BLaER1 treated with 17β-estradiol and CSF1 and Interleukin-3, amounts not matched to agents 10 nM and 100 nM (cell line): ENCODE measurements at regions not wholly inside any gene's neighbourhood (a gene's known extent, or its start where the extent isn't known, plus 50 kb on each side); places are given as distances from the start of the nearest gene placed in this dataset.

ENCODE experiments used
- H3K27ac ChIP-seq, 11 experiments: shearing (Covaris generic); formaldehyde crosslinking; 2 replicates each; pipeline ENCODE4 v1.8.1; 2022
- H3K27me3 ChIP-seq, 11 experiments: shearing (Covaris generic); formaldehyde crosslinking; 2 replicates each; pipeline ENCODE4 v1.8.1; 2022
- H3K36me3 ChIP-seq, 11 experiments: shearing (Covaris generic); formaldehyde crosslinking; 2 replicates each; pipeline ENCODE4 v1.8.1; 2022
- H3K4me1 ChIP-seq, 10 experiments: shearing (Covaris generic); formaldehyde crosslinking; 2 replicates each; pipeline ENCODE4 v1.8.1; 2022
- H3K4me2 ChIP-seq, 11 experiments: shearing (Covaris generic); formaldehyde crosslinking; 2 replicates each; pipeline ENCODE4 v1.8.1; 2022
- H3K4me3 ChIP-seq, 10 experiments: shearing (Covaris generic); formaldehyde crosslinking; 2 replicates each; pipeline ENCODE4 v1.8.1; 2022
- H3K9ac ChIP-seq, 11 experiments: shearing (Covaris generic); formaldehyde crosslinking; 2 replicates each; pipeline ENCODE4 v1.8.1; 2022
- H3K9me3 ChIP-seq, 11 experiments: shearing (Covaris generic); formaldehyde crosslinking; replicated peaks in 1 of 11; 2 replicates each; pipeline ENCODE4 v1.8.1; 2022
- H4K20me1 ChIP-seq, 11 experiments: shearing (Covaris generic); formaldehyde crosslinking; 2 replicates each; pipeline ENCODE4 v1.8.1; 2022
- Cebpa-rat ChIP-seq, 11 experiments: shearing (Covaris generic); IDR thresholded peaks; 2 replicates each; pipeline ENCODE4 v1.8.1; 2022

DNA sequence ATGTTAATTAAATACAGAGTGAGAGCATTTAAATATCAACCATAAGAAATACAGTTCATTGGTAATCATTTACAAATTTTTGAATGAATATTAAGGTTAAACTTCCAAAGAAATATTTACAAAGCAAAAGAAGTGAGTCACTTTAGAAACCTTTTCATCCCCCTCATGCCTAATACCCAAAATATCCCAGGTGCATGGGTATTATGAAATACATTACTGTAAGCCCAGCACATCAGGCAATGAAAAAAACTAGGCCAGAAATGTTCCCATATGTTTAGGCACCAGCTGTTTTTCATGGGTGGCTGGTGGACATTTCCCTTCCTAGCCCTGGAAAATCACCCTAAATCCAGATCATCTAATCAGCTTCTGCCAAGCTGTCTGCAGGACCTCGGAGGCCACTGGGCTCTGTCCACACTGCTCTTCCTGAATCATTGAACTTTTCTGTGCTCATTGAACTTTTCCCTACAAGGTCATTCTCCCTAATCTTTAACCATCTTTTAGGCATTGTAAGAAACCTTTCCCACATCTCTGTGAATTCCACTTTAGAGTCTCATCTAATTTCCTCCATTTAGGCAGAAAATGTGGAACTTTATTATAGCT is 145.3 kb upstream of the STXBP5 start:
- H3K36me3 ChIP-seq: no peaks in the 10 kb centered on the region
- H3K9ac ChIP-seq: no peak overlapping the region
- H3K9me3 ChIP-seq: no peaks in the 10 kb centered on the region
- no peak overlapping the region for H3K4me2 ChIP-seq
- H3K27me3 ChIP-seq: no peaks in the 10 kb centered on the region
- no peaks in the 10 kb centered on the region for H4K20me1 ChIP-seq
- H3K4me3 ChIP-seq: no peak overlapping the region
- H3K4me1 ChIP-seq: no peaks in the 10 kb centered on the region
- no peak for TF ChIP-seq Cebpa-rat (IDR thresholded peaks at IDR 0.05)
- H3K27ac ChIP-seq: no peak overlapping the region

DNA sequence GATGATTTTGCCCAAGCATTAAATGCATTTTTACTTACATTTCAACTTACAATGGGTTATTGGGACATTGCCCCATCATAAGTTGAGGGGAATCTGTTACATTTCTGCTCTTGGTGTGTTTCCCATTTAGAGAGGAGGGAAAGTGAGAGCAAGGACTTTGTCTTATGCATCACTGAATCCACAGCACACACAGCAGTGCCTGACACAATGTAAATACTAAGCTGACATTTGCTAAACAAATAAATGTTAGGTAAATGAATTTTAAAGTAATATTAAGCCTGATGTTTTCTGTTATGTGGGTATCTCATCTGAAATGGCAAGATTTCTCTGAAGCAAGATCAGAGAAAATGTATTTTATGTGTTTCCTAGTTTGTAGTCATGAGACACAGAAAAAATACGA is 143.6 kb upstream of the STXBP5 start:
- Histone ChIP-seq H3K4me3 (no peak overlapping the region), H3K4me1 (no peaks in the 10 kb centered on the region), H3K27ac (no peak overlapping the region), H3K36me3 (no peaks in the 10 kb centered on the region), H3K27me3 (no peaks in the 10 kb centered on the region), H3K9me3 (no peaks in the 10 kb centered on the region), H3K4me2 (no peak overlapping the region), H3K9ac (no peak overlapping the region), H4K20me1 (no peaks in the 10 kb centered on the region)
- no peak for TF ChIP-seq Cebpa-rat (IDR thresholded peaks at IDR 0.05)

DNA sequence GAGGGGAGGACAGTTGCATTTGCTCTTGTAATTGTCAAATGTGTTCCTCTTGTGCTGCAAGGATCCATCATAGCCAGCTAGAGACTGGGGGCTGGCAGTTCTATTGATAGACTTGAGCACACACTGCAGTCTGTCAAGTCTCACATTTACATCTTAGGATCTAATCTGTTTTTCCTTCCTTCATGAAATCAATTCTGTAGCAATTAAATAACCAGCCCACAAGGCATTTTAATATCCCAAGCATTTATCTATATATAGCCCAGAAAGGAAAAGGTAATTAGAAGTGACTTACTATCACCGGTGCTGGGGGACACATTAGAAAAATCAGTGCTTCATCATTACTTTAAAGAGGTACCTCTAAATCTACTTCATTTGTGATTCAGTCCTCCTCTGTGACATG is 143.0 kb upstream of the STXBP5 start:
- TF ChIP-seq Cebpa-rat (IDR thresholded peaks at IDR 0.05): no peak

DNA sequence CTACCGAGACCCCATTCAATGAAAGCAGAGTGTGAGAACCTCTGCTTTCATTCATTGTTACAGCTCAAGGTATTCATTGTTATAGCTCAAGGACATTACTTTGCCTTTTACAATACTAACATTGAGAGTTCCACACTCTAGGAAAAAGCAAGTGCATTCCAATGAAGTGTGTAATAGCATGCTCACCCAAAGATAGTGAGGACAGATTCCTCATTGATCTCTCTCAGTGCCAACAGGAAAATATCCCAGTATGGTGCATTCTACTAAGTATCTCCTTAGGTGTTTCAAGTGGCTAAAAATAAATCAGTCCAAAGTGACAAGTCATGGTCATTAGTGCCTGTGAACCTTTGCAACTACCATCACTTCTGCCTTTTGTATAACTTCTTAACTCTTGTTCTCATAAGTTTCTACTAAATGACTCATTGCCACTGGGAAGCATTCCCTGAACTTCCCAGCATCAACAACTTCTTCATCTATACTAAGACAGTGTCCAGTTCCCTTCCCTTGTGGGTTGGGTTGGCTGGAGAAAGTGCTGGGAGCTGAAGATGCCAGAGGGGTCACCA is 140.7 kb upstream of the STXBP5 start:
- H3K4me3 ChIP-seq: no peak overlapping the region
- no peak for TF ChIP-seq Cebpa-rat (IDR thresholded peaks at IDR 0.05)
- no peak overlapping the region for H3K27ac ChIP-seq
- no peaks in the 10 kb centered on the region for H3K4me1 ChIP-seq
- H3K9ac ChIP-seq: no peak overlapping the region
- no peaks in the 10 kb centered on the region for H3K27me3 ChIP-seq
- peaks cover 0 to 5% (median 1%) of the 10 kb centered on the region in 11 experiments; a peak in 7 of 22 replicates for H3K9me3 ChIP-seq
- H3K4me2 ChIP-seq: no peak overlapping the region
- H3K36me3 ChIP-seq: no peaks in the 10 kb centered on the region
- no peaks in the 10 kb centered on the region for H4K20me1 ChIP-seq

More for the DNA sequence above, 143.0 kb upstream of the STXBP5 start:
- Histone ChIP-seq H3K4me2 (no peak overlapping the region), H4K20me1 (no peaks in the 10 kb centered on the region), H3K27ac (no peak overlapping the region), H3K4me3 (no peak overlapping the region), H3K27me3 (no peaks in the 10 kb centered on the region), H3K36me3 (no peaks in the 10 kb centered on the region), H3K9ac (no peak overlapping the region), H3K4me1 (no peaks in the 10 kb centered on the region), H3K9me3 (no peaks in the 10 kb centered on the region)

DNA sequence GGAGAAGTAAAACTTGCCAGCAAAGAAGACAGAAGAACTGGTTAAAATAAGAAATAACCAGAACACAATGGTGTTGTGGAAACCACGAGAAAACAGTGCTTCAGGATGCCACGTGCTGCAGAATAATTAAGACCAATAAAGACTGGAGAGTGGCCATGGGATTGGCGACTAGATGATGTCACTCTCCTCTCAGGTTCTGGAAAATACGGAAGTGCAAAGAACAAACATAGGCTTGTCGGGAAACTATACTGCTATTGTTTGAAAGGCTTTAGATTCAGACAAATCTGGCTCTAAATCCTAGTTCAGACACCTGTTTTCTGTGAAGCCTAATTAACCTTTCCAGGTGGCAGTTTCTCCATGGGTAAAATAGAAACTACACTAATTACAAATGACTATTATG is 138.4 kb upstream of the STXBP5 start:
- Histone ChIP-seq H3K36me3 (peaks cover 0 to 3% (median 0%) of the 10 kb centered on the region in 11 experiments; a peak in 1 of 22 replicates), H3K4me1 (no peaks in the 10 kb centered on the region), H3K27ac (no peak overlapping the region), H4K20me1 (no peaks in the 10 kb centered on the region), H3K4me3 (no peak overlapping the region), H3K9me3 (peaks cover 13 to 22% (median 17%) of the 10 kb centered on the region in 11 experiments), H3K9ac (no peak overlapping the region), H3K4me2 (no peak overlapping the region), H3K27me3 (no peaks in the 10 kb centered on the region)
- no peak for TF ChIP-seq Cebpa-rat (IDR thresholded peaks at IDR 0.05)

DNA sequence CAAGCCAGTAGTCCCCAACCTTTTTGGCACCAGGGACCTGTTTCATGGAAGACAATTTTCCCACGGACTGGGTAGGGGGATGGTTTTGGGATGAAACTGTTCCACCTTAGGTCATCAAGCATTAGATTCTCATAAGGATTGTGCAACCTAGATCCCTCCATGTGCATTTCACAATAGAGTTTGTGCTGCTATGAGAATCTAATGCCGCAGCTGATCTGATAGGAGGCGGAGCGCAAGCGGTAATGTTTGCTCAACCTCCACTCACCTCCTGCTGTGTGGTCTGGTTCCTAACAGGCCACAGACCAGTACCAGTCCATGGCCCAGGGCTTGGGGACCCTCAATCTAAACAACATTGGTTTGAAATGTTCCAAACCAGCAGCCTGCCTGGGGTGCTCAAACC is 137.0 kb upstream of the STXBP5 start:
- Histone ChIP-seq H3K4me2 (no peak overlapping the region), H3K9ac (no peak overlapping the region), H3K27me3 (no peaks in the 10 kb centered on the region), H3K9me3 (peaks cover 13 to 22% (median 17%) of the 10 kb centered on the region in 11 experiments), H3K4me1 (no peaks in the 10 kb centered on the region), H4K20me1 (no peaks in the 10 kb centered on the region), H3K4me3 (no peak overlapping the region), H3K27ac (no peak overlapping the region), H3K36me3 (peaks cover 0 to 3% (median 0%) of the 10 kb centered on the region in 11 experiments; a peak in 1 of 22 replicates)
- peak in 2 of 11 experiments; percentile 41 to 47; a peak in 2 of 22 replicates for TF ChIP-seq Cebpa-rat (IDR thresholded peaks at IDR 0.05)

DNA sequence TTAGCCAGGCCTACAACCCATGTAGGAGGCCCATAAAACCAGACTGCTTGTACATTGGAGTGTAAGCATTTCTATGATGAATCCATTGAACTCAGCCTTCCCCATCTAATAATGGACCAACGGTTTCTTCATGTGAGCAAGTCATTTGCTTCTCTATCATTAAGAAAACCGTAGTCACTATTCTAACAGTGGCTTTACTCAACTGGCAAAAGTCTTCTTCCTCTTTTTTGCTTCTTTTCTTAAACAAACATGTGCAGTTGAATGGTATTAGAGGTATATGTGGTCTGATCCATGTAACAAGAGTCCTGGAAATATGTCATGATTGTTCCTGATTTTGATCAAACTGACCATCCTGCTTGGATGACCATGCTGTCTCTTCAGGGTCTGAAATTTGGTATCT is 132.4 kb upstream of the STXBP5 start:
- Histone ChIP-seq H3K4me3 (no peak overlapping the region), H3K9me3 (peaks cover 13 to 22% (median 17%) of the 10 kb centered on the region in 11 experiments), H4K20me1 (no peaks in the 10 kb centered on the region), H3K36me3 (peaks cover 0 to 3% (median 0%) of the 10 kb centered on the region in 11 experiments; a peak in 1 of 22 replicates), H3K4me1 (no peaks in the 10 kb centered on the region), H3K27ac (no peak overlapping the region), H3K27me3 (no peaks in the 10 kb centered on the region), H3K9ac (no peak overlapping the region), H3K4me2 (no peak overlapping the region)
- TF ChIP-seq Cebpa-rat (IDR thresholded peaks at IDR 0.05): no peak

DNA sequence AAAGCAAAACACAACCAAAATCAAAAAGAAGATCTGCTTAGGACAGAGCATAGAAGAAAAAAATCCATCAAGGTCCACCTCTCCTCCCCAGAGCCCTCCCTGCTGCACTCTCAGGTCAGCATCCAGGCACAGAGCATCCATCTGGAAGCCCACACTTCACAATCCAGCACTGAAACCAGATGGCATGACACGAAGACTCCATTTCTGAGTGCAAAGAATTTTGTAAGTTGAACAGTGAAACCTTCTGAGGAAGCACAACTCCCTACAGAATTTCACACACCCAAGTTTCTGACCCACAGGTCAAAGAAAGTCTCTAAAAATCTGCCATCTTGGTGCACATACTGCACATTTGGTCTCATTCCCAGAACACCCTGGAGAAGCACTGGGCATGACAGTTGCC is 128.8 kb upstream of the STXBP5 start:
- Histone ChIP-seq H3K27me3 (no peaks in the 10 kb centered on the region), H3K27ac (no peak overlapping the region), H3K4me3 (no peak overlapping the region), H3K9me3 (peaks cover 0 to 4% (median 0%) of the 10 kb centered on the region in 11 experiments; a peak in 1 of 22 replicates), H3K9ac (no peak overlapping the region), H3K36me3 (no peaks in the 10 kb centered on the region), H3K4me2 (no peak overlapping the region), H4K20me1 (no peaks in the 10 kb centered on the region), H3K4me1 (no peaks in the 10 kb centered on the region)
- TF ChIP-seq Cebpa-rat (IDR thresholded peaks at IDR 0.05): no peak

DNA sequence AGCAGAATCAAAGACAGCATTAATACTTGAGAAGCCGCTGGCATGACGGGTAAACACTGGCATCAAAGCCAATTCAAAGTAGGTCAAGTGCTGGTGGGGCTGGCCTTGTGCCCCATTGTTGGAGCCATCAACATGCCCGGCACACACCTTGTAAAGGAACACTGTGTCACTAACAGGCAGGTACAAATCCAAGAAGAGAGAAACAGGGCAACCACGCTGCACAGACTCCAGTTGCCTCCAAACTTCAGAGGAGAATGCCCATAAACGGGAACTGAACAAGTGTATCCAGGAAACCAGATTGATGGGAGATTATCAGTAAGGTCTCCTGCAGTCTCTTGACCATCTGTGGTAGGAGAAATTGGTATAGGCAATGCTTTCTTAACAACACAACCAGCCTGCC is 127.0 kb upstream of the STXBP5 start:
- H3K36me3 ChIP-seq: no peaks in the 10 kb centered on the region
- no peaks in the 10 kb centered on the region for H4K20me1 ChIP-seq
- no peaks in the 10 kb centered on the region for H3K27me3 ChIP-seq
- H3K4me3 ChIP-seq: no peak overlapping the region
- H3K4me2 ChIP-seq: no peak overlapping the region
- H3K27ac ChIP-seq: no peak overlapping the region
- H3K9me3 ChIP-seq: no peaks in the 10 kb centered on the region
- H3K4me1 ChIP-seq: no peaks in the 10 kb centered on the region
- no peak for TF ChIP-seq Cebpa-rat (IDR thresholded peaks at IDR 0.05)
- no peak overlapping the region for H3K9ac ChIP-seq

DNA sequence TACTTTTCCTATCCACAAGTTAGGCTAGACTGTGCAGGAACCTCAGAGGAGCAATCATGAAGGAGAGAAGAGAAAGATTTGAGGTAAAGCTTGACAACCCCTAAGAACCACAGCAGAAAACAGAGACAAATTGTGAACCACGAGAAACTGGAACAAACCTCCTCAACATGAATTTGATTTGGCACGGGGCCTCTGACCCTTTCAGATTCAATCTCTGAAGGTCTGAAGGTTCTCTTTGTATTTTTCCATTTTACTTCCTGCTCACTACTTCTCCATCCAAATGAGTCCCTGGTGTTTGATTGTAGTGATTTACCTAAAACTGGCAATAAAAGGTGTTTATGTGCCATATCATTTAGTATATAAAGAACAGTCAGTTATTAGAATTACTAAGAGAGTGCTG is 126.1 kb upstream of the STXBP5 start:
- H3K27me3 ChIP-seq: no peaks in the 10 kb centered on the region
- H3K9me3 ChIP-seq: no peaks in the 10 kb centered on the region
- no peaks in the 10 kb centered on the region for H3K36me3 ChIP-seq
- H3K4me3 ChIP-seq: no peak overlapping the region
- H3K27ac ChIP-seq: no peak overlapping the region
- no peak overlapping the region for H3K4me2 ChIP-seq
- TF ChIP-seq Cebpa-rat (IDR thresholded peaks at IDR 0.05): no peak
- no peaks in the 10 kb centered on the region for H4K20me1 ChIP-seq
- no peak overlapping the region for H3K9ac ChIP-seq
- H3K4me1 ChIP-seq: no peaks in the 10 kb centered on the region
